Panc1 (cell line): ENCODE measurements at regions not wholly inside any gene's neighbourhood (a gene's known extent, or its start where the extent isn't known, plus 50 kb on each side); places are given as distances from the start of the nearest gene placed in this dataset.

Experiments used
- ATAC-seq: fragments of 200-7000 bp; cut with Tn5 transposase; 2 replicates; pipeline ENCODE4 v1.9.1; 2020; ENCODE audit warnings: mild to moderate bottlenecking, moderate library complexity
- BruUV-seq: library from RNA; stranded (reverse); fragments of 400-500 nt; replicated peaks from 2 replicates; lab custom pipeline; 2021; lab: Mats Ljungman, UMichigan
- CTCF ChIA-PET: fragments of 300-600 bp; sonication (Branson Sonifier 250); formaldehyde crosslinking; loops from one replicate; lab custom pipeline; 2022; ENCODE audit warnings: antibody characterized with exemption; lab: Charles Lee
- POLR2A ChIA-PET: fragments of 300-600 bp; sonication (Branson Sonifier 250); formaldehyde crosslinking; loops from one replicate; lab custom pipeline; 2022; ENCODE audit warnings: antibody characterized with exemption; lab: Charles Lee
- DNase-seq: peaks from one replicate; pipeline ENCODE4 v3.0.0-alpha.2; 2010; ENCODE audit warnings: low read depth, low spot score
- H3K27ac ChIP-seq: 2 replicates; pipeline ENCODE4 v1.5.1; 2011; ENCODE audit warnings: mild to moderate bottlenecking, low read length, inconsistent platforms
- H3K27me3 ChIP-seq: fragments of 200-500 bp; sonication (Bioruptor generic); 2 replicates; pipeline ENCODE4 v1.6.0; 2014; ENCODE audit warnings: low read length, inconsistent platforms; ENCODE audit not compliant: control insufficient read depth, insufficient read depth
- H3K36me3 ChIP-seq: fragments of 200-500 bp; sonication (Bioruptor generic); 2 replicates; pipeline ENCODE4 v1.5.1; 2014; ENCODE audit warnings: inconsistent platforms, mild to moderate bottlenecking, low read length, moderate library complexity; ENCODE audit not compliant: control insufficient read depth, insufficient read depth
- H3K4me1 ChIP-seq: 2 replicates; pipeline ENCODE4 v1.5.1; 2011; ENCODE audit warnings: inconsistent platforms, mild to moderate bottlenecking, low read length, moderate library complexity; ENCODE audit not compliant: control insufficient read depth, insufficient read depth
- H3K4me3 ChIP-seq, 2 experiments: 2 replicates each; pipeline ENCODE4 v1.5.1; 2011 to 2012; ENCODE audit warnings: low read depth in 2 of 2, low read length in 2 of 2, mild to moderate bottlenecking in 2 of 2, inconsistent platforms in 1 of 2, moderate library complexity in 1 of 2
- H3K9me3 ChIP-seq: fragments of 200-500 bp; sonication (Bioruptor generic); 2 replicates; pipeline ENCODE4 v1.5.1; 2014; ENCODE audit warnings: low read depth, mild to moderate bottlenecking, inconsistent platforms, low read length, moderate library complexity; ENCODE audit not compliant: control insufficient read depth, insufficient read depth
- CTCF ChIP-seq: fragments of 450-650 bp; IDR thresholded peaks from 2 replicates; pipeline ENCODE4 v1.5.1; 2017; ENCODE audit warnings: mild to moderate bottlenecking
- POLR2AphosphoS5 ChIP-seq: IDR thresholded peaks from 2 replicates; pipeline ENCODE4 v1.6.1; 2012; ENCODE audit warnings: mild to moderate bottlenecking, low read depth, low read length, moderate library complexity
- REST ChIP-seq, 2 experiments: IDR thresholded peaks; 2 replicates each; pipeline ENCODE4 v1.6.1; 2011 to 2012; ENCODE audit warnings: low read depth in 2 of 2, control low read depth in 1 of 2, low read length in 1 of 2, mild to moderate bottlenecking in 1 of 2, moderate library complexity in 1 of 2; ENCODE audit not compliant: insufficient read depth in 1 of 2
- SIN3A ChIP-seq: IDR thresholded peaks from 2 replicates; pipeline ENCODE4 v1.6.1; 2012; ENCODE audit warnings: low read depth, mild to moderate bottlenecking, low read length, moderate library complexity, borderline replicate concordance; ENCODE audit not compliant: insufficient read depth
- TCF7L2 ChIP-seq: IDR thresholded peaks from 2 replicates; pipeline ENCODE4 v1.6.1; 2011; ENCODE audit warnings: mild to moderate bottlenecking, low read depth, low read length, inconsistent platforms
- in situ Hi-C: cut with HindIII; loops from 2 replicates; pipeline ENCODE4 v1.10.0; 2016; ENCODE audit warnings: low sequenced_read_pairs, low pct_unique_long_range_greater_than_20kb
- intact Hi-C: fragments of 100-400 bp; cut with micrococcal nuclease; formaldehyde crosslinking; loops from one replicate; pipeline ENCODE4 v1.10.0; 2022; ENCODE audit not compliant: unreplicated experiment

- Histone ChIP-seq H3K9me3 (no peaks in the 10 kb centered on the region), H3K4me1 (no peaks in the 10 kb centered on the region), H3K27me3 (peaks cover 6% of the 10 kb centered on the region), H3K4me3 (no peak overlapping the region), H3K36me3 (no peaks in the 10 kb centered on the region), H3K27ac (no peak overlapping the region)
- no TSS peak for BruUV-seq
- POLR2A ChIA-PET: no interaction called here
- DNase-seq: no peak
- CTCF ChIA-PET: no interaction called here
- no peak for TF ChIP-seq CTCF
- TF ChIP-seq POLR2AphosphoS5: no peak
- no peak for TF ChIP-seq REST (IDR thresholded peaks at IDR 0.05; ENCODE audit: insufficient read depth in 1 of 2, low read depth in 2 of 2, low read length in 1 of 2)
- TF ChIP-seq TCF7L2: no peak
- TF ChIP-seq SIN3A: no peak
- intact Hi-C loops: no loop called here
- no peak for ATAC-seq
- in situ Hi-C loops: no loop called here
Observed at GRCh38 chr7:25669281-25669781, 441.0 kb upstream of the NPVF start.

- Histone ChIP-seq H3K27me3 (peaks cover 3% of the 10 kb centered on the region; the same call in 1 of the 2 replicates), H3K27ac (no peak overlapping the region), H3K4me1 (no peaks in the 10 kb centered on the region), H3K9me3 (no peaks in the 10 kb centered on the region), H3K36me3 (no peaks in the 10 kb centered on the region), H3K4me3 (no peak overlapping the region)
- intact Hi-C loops (no loop called here), in situ Hi-C loops (no loop called here)
- CTCF ChIA-PET: no interaction called here
- TF ChIP-seq POLR2AphosphoS5 (no peak), CTCF (no peak), REST (IDR thresholded peaks at IDR 0.05; ENCODE audit: insufficient read depth in 1 of 2, low read depth in 2 of 2, low read length in 1 of 2) (no peak), SIN3A (no peak), TCF7L2 (no peak)
- no peak for ATAC-seq
- POLR2A ChIA-PET: no interaction called here
- BruUV-seq: no TSS peak
- DNase-seq: no peak
Observed at GRCh38 chr7:25669961-25670841, 441.9 kb upstream of the NPVF start.
